HG03280 (cell line): ENCODE measurements at regions not wholly inside any gene's neighbourhood (a gene's known extent, or its start where the extent isn't known, plus 50 kb on each side); places are given as distances from the start of the nearest gene placed in this dataset.
"Not testable (repeated sequence)": the region's sequence is repeated elsewhere in the genome, so short reads cannot be mapped to it uniquely, and the experiment has no call there.

ENCODE experiments used
- ATAC-seq: cut with Tn5 transposase; IDR thresholded peaks from one replicate; pipeline ENCODE4 v1.9.1; 2021; ENCODE audit warnings: mild to moderate bottlenecking, moderate library complexity; ENCODE audit not compliant: unreplicated experiment

GRCh38 chr4:67333664-67334063 is 211.6 kb downstream of the CENPC start:
- no peak for ATAC-seq

GRCh38 chr4:67332627-67333026 is 212.7 kb downstream of the CENPC start:
- peak; percentile 55 for ATAC-seq

- no peak for ATAC-seq
These were observed 216.9 kb downstream of the CENPC start for GRCh38 chr4:67328393-67328792.

- no peak for ATAC-seq
These were observed 217.4 kb downstream of the CENPC start for GRCh38 chr4:67328018-67328278.

- peak; percentile 96 for ATAC-seq
These were observed 217.9 kb downstream of the CENPC start for GRCh38 chr4:67327245-67328017.

DNA sequence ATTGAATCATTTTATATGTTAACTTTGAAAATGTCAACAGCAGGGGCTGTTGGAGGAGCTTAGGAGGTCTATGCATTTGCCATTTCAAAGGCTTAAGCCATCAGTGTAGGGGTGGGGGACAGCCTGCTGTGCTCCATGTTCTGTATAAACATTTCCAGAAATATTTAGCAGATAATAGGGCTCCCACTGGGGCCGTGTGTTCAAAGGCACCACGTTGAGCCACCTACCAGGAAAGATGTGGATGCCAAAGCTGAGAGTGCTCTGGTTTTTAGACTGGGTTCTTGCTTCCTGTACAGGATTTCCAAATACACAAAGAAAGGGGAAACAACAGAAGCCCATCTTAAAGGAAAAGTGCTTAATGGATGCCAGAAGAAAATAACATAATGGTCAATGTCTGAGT is 219.5 kb downstream of the CENPC start:
- ATAC-seq, result no peak

GRCh38 chr4:67320645-67321044 is 224.7 kb downstream of the CENPC start:
- ATAC-seq, result no peak

- not testable (repeated sequence) for ATAC-seq
These were observed 225.7 kb downstream of the CENPC start for GRCh38 chr4:67319607-67320006.

- ATAC-seq, result not testable (repeated sequence)
These were observed 244.7 kb downstream of the CENPC start for GRCh38 chr4:67300497-67301185.

- ATAC-seq, result no peak
These were observed 252.7 kb downstream of the CENPC start for GRCh38 chr4:67292636-67293035.

GRCh38 chr4:67292045-67292444 is 253.3 kb downstream of the CENPC start:
- ATAC-seq, result no peak

DNA sequence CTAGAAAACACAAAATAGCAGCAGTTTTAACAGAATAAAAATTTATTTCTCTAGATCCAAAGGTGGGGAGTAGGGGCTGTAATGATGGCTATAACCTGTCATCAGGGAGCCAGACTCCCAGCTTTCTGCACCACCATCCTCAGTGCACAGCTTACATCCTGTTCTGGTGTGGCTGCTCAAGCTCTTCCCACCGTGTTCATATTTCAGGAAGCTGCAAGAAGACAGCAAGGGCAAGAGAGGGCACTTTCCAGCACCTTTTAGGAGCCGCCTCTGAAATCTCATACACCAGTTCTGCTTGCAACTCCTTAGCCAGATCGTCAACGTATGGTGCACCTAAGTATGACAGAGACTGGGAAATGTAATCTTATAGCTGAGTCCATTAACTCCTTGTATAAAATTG is 253.7 kb downstream of the CENPC start:
- ATAC-seq, result no peak

- no peak for ATAC-seq
These were observed 256.3 kb downstream of the CENPC start for GRCh38 chr4:67288964-67289363.

DNA sequence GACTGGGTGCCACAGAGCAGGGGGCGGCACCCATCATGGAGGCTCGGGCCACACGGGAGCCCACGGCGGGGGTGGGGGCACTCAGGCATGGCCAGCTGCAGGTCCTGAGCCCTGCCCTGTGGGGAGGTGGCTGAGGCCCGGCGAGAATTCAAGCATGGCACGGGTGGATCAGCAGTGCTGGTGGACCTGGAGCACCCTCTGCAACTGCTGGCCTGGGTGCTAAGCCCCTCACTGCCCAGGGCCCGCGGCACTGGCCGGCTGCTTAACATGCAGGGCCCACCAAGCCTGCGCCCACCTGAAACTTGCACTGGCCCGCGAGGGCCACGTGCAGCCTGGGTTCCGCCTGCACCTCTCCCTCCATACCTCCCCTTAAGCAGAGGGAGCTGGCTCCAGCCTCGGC is 258.6 kb downstream of the CENPC start:
- no peak for ATAC-seq

DNA sequence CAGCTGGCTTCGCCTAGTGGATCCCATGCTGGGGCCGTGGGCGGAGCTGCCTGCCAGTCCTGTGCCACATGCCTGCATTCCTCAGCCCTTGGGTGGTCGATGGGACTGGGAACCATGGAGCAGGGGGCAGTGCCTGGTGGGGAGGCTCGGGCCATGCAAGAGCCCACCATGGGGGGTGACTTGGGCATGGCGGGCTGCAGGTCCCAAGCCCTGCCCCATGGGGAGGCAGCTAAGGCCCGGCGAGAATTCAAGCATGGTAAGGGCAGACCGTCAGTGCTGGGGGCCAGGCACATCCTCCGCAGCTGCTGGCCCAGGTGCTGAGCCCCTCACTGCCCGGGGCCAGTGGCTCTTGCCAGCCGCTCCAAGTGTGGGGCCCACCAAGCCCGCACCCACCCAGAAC is 262.6 kb downstream of the CENPC start:
- no peak for ATAC-seq

DNA sequence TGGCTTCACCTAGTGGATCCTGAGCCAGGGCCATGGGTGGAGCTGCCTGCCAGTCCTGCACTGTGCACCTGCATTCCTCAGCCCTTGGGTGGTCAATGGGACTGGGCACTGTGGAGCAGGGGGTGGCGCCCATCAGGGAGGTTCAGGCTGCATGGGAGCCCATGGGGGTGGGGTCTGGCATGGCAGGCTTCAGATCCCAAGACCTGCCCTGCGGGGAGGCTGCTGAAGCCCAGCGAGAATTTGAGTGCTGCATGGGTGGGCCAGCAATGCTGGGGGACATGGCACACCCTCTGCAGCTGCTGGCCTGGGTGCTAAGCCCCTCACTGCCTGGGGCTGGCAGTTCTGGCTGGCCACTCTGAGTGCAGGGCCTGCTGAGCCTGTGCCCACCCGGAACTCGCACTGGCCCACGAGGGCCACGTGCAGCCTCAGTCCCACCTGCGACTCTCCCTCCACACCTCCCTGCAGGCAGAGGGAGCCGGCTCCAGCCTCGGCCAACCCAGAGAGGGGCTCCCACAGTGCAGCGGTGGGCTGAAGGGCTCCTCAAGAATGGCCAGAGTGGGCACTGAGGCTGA is 270.0 kb downstream of the CENPC start:
- no peak for ATAC-seq

DNA sequence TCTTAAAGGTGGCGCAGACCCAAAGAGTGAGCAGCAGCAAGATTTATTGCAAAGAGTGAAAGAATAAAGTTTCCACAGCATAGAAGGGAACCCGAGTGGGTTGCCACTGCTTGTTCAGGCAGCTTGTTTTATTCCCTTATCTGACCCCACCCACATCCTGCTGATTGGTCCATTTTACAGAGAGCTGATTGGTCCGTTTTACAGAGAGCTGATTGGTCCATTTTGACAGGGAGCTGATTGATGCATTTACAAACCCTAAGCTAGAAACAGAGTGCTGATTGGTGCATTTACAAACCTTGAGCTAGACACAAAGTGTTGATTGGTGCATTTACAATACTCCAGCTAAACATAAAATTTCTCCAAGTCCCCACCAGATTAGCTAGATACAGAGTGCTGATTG is 270.6 kb downstream of the CENPC start:
- not testable (repeated sequence) for ATAC-seq

- ATAC-seq, result no peak
These were observed 271.6 kb downstream of the CENPC start for GRCh38 chr4:67273666-67274065.

GRCh38 chr4:67261971-67262370 is 283.3 kb downstream of the CENPC start:
- ATAC-seq, result no peak

DNA sequence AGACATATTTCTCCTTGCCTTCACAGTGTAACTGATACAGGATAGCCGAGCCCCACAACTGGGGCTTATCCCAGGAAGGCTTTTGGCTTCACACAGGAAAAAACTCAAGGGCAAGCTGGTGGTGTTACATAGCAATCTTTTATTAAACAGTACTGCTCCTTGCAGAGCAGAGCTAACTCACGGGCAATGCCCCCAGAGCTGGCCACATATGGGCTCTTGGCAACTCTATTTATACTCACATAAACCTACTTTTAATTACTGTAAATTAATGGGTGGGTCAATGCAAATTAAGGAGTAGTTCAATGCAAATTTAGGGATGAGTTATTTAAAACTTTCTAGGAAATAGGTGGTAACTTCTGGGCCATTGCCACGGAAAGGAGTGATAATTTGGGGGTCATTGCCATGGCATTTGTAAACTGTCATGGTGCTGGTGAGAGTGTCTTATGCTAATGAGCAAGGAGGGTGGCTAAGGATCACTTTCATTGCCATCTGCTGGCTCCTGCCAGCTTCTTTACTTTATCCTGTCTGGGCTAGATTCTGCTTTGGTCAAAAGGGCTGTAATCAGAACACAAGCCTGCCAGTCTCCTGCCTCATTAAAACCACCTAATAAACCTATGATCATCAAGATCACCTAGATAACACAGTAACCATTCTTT is 288.8 kb downstream of the CENPC start:
- no peak for ATAC-seq

DNA sequence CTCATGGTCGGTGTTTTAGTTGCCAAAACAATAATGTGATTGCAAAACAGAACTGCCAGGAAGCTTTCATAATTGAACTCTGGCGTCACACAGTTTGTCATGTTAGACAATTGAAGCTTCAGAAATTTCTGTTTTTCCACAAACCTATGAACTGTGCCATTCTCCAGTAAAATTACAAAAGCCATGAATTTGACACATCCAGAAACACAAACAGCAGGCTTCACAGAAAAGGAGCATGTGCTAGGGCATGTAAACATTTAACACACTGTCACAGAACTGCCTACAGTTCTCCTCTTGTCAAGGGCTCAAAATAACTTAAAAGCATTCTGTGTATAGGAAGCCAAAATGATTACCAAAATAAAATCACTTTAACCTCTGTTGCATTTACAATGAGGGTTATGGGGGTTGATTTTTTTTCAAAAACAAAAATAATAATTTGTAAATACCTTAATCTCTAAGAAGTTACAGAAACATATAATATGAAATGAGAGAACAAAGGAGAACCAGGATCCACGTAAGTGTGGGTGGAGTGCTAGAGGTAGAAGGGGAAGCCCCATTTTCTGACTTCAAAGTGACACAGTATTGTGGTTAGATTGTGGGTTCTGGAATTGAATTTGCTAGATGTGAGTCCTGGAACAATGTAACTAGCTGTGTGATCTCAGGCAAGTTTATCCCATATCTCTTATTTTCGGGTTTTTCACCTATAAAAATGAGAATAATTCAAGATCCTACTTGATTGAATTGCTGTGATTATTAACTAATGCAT is 295.0 kb downstream of the CENPC start:
- ATAC-seq, result no peak
